PC-3 (cell line): ENCODE measurements at regions not wholly inside any gene's neighbourhood (a gene's known extent, or its start where the extent isn't known, plus 50 kb on each side); places are given as distances from the start of the nearest gene placed in this dataset.

Experiments used
- CTCF ChIP-seq: fragments of 300-600 bp; sonication (generic); conservative IDR thresholded peaks from 2 replicates; pipeline ENCODE4 v1.5.1; 2017; ENCODE audit warnings: antibody characterized with exemption, low read depth, mild to moderate bottlenecking, low read length
- EZH2phosphoT487 ChIP-seq: fragments of 300-600 bp; sonication (generic); IDR thresholded peaks from 2 replicates; pipeline ENCODE4 v1.6.1; 2018; ENCODE audit warnings: mild to moderate bottlenecking, antibody characterized with exemption, low read length, borderline replicate concordance

- TF ChIP-seq EZH2phosphoT487 (no peak), CTCF (no peak)
These were observed 244.3 kb upstream of the PUM3 start for GRCh38 chr9:3088219-3088618.
